Neural crest cell (in vitro differentiated cells): ENCODE measurements at regions not wholly inside any gene's neighbourhood (a gene's known extent, or its start where the extent isn't known, plus 50 kb on each side); places are given as distances from the start of the nearest gene placed in this dataset.

Experiments
- DNase-seq: peaks from one replicate; pipeline ENCODE4 v3.0.0; 2021; ENCODE audit warnings: low read depth, mixed read lengths, low spot score
- H3K27ac Mint-ChIP-seq: one replicate; pipeline ENCODE4 v1.8.0; 2021; ENCODE audit warnings: mild to moderate bottlenecking, mixed read lengths; ENCODE audit not compliant: unreplicated experiment
- H3K27me3 Mint-ChIP-seq: 2 replicates; pipeline ENCODE4 v1.8.0; 2021; ENCODE audit warnings: low read depth, mild to moderate bottlenecking, mixed read lengths
- H3K36me3 Mint-ChIP-seq: 2 replicates; pipeline ENCODE4 v1.8.0; 2021; ENCODE audit warnings: low read depth, mild to moderate bottlenecking, mixed read lengths
- H3K4me1 Mint-ChIP-seq: 2 replicates; pipeline ENCODE4 v1.8.0; 2021; ENCODE audit warnings: mixed read lengths
- H3K4me3 Mint-ChIP-seq: one replicate; pipeline ENCODE4 v1.8.0; 2021; ENCODE audit warnings: mild to moderate bottlenecking, mixed read lengths
- H3K9me3 Mint-ChIP-seq: 2 replicates; pipeline ENCODE4 v1.8.0; 2021; ENCODE audit warnings: mixed read lengths
- TF ChIP-seq, protein P1 (sequence below): fragments of 200-600 bp; sonication (generic); conservative IDR thresholded peaks from 2 replicates; pipeline ENCODE4 v1.5.0; 2021; ENCODE audit warnings: antibody characterized with exemption, mild to moderate bottlenecking

GRCh38 chr11:98679673-98680072 lies 341.1 kb upstream of the CNTN5 start:
- Mint-ChIP-seq H3K36me3 (no peaks in the 10 kb centered on the region), H3K9me3 (peaks cover 6% of the 10 kb centered on the region), H3K4me1 (no peaks in the 10 kb centered on the region), H3K27me3 (no peaks in the 10 kb centered on the region), H3K4me3 (no peak overlapping the region), H3K27ac (no peak overlapping the region)
- TF ChIP-seq, protein P1, sequence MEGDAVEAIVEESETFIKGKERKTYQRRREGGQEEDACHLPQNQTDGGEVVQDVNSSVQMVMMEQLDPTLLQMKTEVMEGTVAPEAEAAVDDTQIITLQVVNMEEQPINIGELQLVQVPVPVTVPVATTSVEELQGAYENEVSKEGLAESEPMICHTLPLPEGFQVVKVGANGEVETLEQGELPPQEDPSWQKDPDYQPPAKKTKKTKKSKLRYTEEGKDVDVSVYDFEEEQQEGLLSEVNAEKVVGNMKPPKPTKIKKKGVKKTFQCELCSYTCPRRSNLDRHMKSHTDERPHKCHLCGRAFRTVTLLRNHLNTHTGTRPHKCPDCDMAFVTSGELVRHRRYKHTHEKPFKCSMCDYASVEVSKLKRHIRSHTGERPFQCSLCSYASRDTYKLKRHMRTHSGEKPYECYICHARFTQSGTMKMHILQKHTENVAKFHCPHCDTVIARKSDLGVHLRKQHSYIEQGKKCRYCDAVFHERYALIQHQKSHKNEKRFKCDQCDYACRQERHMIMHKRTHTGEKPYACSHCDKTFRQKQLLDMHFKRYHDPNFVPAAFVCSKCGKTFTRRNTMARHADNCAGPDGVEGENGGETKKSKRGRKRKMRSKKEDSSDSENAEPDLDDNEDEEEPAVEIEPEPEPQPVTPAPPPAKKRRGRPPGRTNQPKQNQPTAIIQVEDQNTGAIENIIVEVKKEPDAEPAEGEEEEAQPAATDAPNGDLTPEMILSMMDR: no peak
- DNase-seq: no peak

DNA sequence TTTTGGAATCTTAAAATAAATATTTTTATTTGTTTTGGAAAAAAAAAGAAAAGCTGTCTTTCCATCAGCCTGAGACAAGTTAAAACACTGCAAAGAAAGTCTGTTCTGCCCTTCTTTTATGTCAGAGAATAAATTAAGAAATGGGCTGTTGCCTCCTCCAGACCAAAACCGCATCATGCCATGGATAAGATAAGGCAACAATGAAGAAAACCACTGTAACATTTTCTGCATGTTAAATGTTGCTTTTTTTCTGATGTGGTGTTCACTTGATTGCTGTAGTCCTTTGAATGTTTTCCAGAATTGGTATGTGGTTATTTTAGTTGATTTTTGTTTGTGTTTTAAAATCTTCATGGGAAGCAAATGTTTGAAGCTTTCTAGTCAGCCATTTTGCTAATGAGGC lies 319.2 kb upstream of the CNTN5 start:
- Mint-ChIP-seq H3K9me3 (peaks cover 3% of the 10 kb centered on the region), H3K36me3 (no peaks in the 10 kb centered on the region), H3K27me3 (no peaks in the 10 kb centered on the region), H3K4me3 (no peak overlapping the region), H3K4me1 (no peaks in the 10 kb centered on the region), H3K27ac (no peak overlapping the region)
- no peak for DNase-seq
- TF ChIP-seq, protein P1: no peak

DNA sequence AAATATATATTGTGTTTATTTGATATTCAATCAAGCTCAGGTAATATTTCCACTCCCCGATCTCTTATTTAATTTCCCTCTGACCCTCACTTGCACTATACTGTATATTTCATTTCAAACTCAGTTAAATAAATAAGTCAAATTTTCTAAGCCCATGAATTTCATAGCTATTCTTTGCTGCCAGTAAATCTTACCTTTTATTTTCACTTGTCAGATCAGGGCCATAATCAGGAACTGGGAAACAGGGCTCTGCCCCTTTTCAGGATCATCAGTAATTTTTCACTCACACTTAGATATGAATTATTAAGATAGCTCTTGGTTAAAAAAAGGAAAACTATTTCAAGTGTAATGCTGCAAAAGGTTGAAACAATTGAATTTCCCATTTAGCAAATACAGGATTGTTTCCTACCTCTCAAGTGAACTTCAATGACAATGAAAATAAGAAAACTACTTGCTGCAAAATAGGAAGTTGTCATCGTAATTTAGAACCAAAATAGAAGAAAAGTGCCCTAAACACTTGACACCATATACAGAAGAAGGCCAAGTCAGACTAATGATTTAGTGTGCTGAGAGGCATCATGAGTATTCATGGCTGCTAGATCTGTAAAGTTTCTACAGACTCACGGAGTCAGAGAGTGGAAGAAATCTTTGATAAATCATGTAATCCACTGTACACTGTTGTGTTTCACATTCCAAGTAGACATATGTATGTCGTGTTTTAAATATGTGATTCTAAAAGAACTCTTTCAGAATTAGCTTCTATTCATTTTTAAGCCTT lies 316.8 kb upstream of the CNTN5 start:
- no peak for DNase-seq
- Mint-ChIP-seq H3K4me3 (no peak overlapping the region), H3K36me3 (no peaks in the 10 kb centered on the region), H3K27me3 (no peaks in the 10 kb centered on the region), H3K4me1 (no peaks in the 10 kb centered on the region), H3K27ac (no peak overlapping the region), H3K9me3 (peaks cover 3% of the 10 kb centered on the region)
- TF ChIP-seq, protein P1: no peak

DNA sequence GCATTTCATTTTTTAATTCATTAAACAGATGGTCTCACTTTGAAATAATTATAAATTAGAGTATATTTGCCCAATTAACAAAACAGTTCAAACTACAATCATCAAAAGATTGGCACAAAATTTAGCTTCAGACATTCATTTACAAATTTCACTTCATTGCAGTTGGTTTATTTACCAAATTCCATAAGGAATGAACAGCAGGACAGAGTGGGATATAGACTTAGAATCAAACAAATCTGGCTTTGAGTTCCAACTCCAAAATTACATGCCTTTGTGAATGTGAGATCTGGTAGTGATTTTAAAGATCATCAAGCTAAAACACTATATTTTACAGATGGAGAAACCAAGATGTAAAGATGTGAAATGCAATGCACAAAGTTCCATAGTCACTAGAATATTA lies 310.7 kb upstream of the CNTN5 start:
- H3K4me1 Mint-ChIP-seq: no peaks in the 10 kb centered on the region
- H3K27ac Mint-ChIP-seq: no peak overlapping the region
- peaks cover 9% of the 10 kb centered on the region for H3K9me3 Mint-ChIP-seq
- TF ChIP-seq, protein P1: no peak
- H3K36me3 Mint-ChIP-seq: peaks cover 4% of the 10 kb centered on the region
- DNase-seq: no peak
- H3K27me3 Mint-ChIP-seq: no peaks in the 10 kb centered on the region
- H3K4me3 Mint-ChIP-seq: no peak overlapping the region

DNA sequence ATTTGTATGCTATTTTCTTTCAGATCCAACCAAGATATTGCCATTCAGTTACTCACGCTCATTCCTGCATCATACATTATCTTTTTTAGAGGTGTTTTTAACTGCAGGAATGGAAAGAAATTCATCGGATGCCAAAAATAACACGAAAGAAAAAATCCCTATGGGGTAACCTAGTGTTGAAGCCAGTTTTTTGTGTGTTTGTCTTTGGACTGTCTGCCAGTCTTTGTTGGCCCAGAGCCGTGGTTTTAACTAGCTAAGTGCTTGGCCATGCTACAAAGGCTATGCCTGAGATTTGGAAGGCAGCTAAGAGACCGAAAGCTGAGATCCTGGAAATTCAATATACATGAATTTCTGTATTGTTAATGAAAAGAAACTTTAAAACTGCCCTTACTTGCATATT lies 309.8 kb upstream of the CNTN5 start:
- TF ChIP-seq, protein P1: no peak
- no peaks in the 10 kb centered on the region for H3K27me3 Mint-ChIP-seq
- peaks cover 7% of the 10 kb centered on the region for H3K36me3 Mint-ChIP-seq
- H3K9me3 Mint-ChIP-seq: peaks cover 9% of the 10 kb centered on the region
- no peak overlapping the region for H3K4me3 Mint-ChIP-seq
- DNase-seq: no peak
- no peaks in the 10 kb centered on the region for H3K4me1 Mint-ChIP-seq
- H3K27ac Mint-ChIP-seq: no peak overlapping the region
